Thymus (tissue), 11 donors: ENCODE measurements at regions not wholly inside any gene's neighbourhood (a gene's known extent, or its start where the extent isn't known, plus 50 kb on each side); places are given as distances from the start of the nearest gene placed in this dataset.

Experiments
- DNase-seq, 9 donors: peaks; one replicate each; pipeline ENCODE4 v3.0.0-alpha.2; 2013; ENCODE audit warnings: low spot score in 9 of 9, low read depth in 6 of 9, missing footprints in 1 of 9
- H3K27ac ChIP-seq, 2 donors: one replicate each; pipeline ENCODE4 v1.5.1; 2013; ENCODE audit warnings: control low read depth in 1 of 2, low read depth in 1 of 2, low read length in 1 of 2, mild to moderate bottlenecking in 1 of 2, moderate library complexity in 1 of 2
- H3K27me3 ChIP-seq, 2 donors: one replicate each; pipeline ENCODE4 v1.5.1; 2013; ENCODE audit warnings: low read length in 1 of 2; ENCODE audit not compliant: control insufficient read depth in 2 of 2, insufficient read depth in 1 of 2
- H3K36me3 ChIP-seq, 2 donors: one replicate each; pipeline ENCODE4 v1.5.1; 2013; ENCODE audit warnings: low read length in 1 of 2, mild to moderate bottlenecking in 1 of 2, moderate library complexity in 1 of 2; ENCODE audit not compliant: control insufficient read depth in 2 of 2, insufficient read depth in 2 of 2
- H3K4me1 ChIP-seq, 2 donors: one replicate each; pipeline ENCODE4 v1.5.1; 2013; ENCODE audit warnings: low read length in 2 of 2; ENCODE audit not compliant: control insufficient read depth in 2 of 2, insufficient read depth in 2 of 2
- H3K4me3 ChIP-seq, 2 donors: one replicate each; pipeline ENCODE4 v1.5.1; 2013; ENCODE audit warnings: low read length in 2 of 2, control low read depth in 1 of 2, mild to moderate bottlenecking in 1 of 2
- H3K9me3 ChIP-seq, 2 donors: one replicate each; pipeline ENCODE4 v1.5.1; 2013; ENCODE audit warnings: low read length in 1 of 2, mild to moderate bottlenecking in 1 of 2; ENCODE audit not compliant: control insufficient read depth in 2 of 2, insufficient read depth in 1 of 2
- WGBS: extraction: QIAGEN DNeasy Blood & Tissue Kit; methylation state at CpG from one replicate; pipeline ENCODE4 v1.1.7; 2013; 5-methylcytosine and 5-hydroxymethylcytosine counted together
- donor health status: healthy.

GRCh38 chr10:130425169-130425568 lies 289.0 kb downstream of the GLRX3 start:
- no peaks in the 10 kb centered on the region for H3K4me1 ChIP-seq
- no peak for DNase-seq
- no peaks in the 10 kb centered on the region for H3K27me3 ChIP-seq
- WGBS: 86% methylated on average over 5 of the region's 5 CpGs
- no peak overlapping the region for H3K4me3 ChIP-seq
- no peaks in the 10 kb centered on the region for H3K36me3 ChIP-seq
- peaks cover 0 to 2% of the 10 kb centered on the region in 2 donors for H3K9me3 ChIP-seq
- no peak overlapping the region for H3K27ac ChIP-seq

DNA sequence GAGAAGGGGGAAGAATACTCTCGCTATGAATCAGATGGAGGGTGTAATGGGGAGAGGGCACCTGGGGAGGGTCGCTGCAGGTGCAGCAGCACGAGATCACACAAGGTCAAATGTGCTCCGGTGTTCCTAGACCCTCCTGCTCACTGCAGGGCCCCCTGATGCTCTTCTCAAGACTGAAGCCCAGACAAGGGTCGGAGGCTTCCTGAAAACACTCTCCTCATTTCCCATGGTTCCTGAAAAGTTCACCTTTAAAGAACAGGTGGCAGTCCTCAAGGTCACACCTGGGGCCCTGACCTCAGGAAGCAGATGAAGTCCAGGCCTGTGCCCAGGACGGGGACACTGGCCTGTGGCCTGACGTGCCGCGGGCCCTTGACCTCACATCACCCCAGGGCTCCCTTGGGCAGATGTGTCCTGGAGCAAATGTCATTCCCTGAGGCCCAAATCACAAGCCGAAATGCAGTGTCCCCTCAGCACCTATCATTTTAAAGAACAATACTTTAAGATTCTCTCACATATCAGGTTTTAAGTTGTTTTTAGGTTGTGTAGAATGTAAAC lies 289.8 kb downstream of the GLRX3 start:
- no peak for DNase-seq
- no peaks in the 10 kb centered on the region for H3K4me1 ChIP-seq
- H3K27ac ChIP-seq: no peak overlapping the region
- H3K27me3 ChIP-seq: no peaks in the 10 kb centered on the region
- no peaks in the 10 kb centered on the region for H3K36me3 ChIP-seq
- 90% methylated on average over 10 of the region's 10 CpGs for WGBS
- H3K4me3 ChIP-seq: no peak overlapping the region
- peaks cover 0 to 2% of the 10 kb centered on the region in 2 donors for H3K9me3 ChIP-seq

GRCh38 chr10:130427216-130427722 lies 291.1 kb downstream of the GLRX3 start:
- 93% methylated on average over 4 of the region's 4 CpGs for WGBS
- Histone ChIP-seq H3K27me3 (no peaks in the 10 kb centered on the region), H3K36me3 (no peaks in the 10 kb centered on the region), H3K4me3 (no peak overlapping the region), H3K27ac (no peak overlapping the region), H3K9me3 (peaks cover 0 to 2% of the 10 kb centered on the region in 2 donors), H3K4me1 (no peaks in the 10 kb centered on the region)
- no peak for DNase-seq

DNA sequence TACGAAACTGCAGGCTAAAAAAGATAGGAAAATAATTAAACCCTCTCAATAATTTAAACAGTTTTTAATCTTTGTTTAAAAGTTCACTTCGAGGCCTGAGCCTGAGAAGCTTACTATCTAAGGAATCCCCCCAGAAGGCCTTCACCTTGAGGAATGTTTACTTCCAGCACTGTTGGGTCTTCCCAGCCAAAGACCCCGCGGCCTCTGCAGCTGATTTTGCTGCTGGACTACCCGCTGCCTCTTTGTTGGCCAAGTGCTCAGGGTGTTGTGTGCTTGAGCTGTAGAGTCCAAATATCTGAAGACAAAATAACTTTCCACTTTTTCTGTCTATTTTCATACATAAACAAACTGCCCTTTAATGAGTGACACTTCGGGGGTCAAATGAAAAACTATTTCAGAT lies 292.7 kb downstream of the GLRX3 start:
- no peaks in the 10 kb centered on the region for H3K27me3 ChIP-seq
- DNase-seq: no peak
- no peaks in the 10 kb centered on the region for H3K4me1 ChIP-seq
- H3K9me3 ChIP-seq: peaks cover 0 to 2% of the 10 kb centered on the region in 2 donors
- no peak overlapping the region for H3K4me3 ChIP-seq
- no peak overlapping the region for H3K27ac ChIP-seq
- 88% methylated on average over 6 of the region's 6 CpGs for WGBS
- no peaks in the 10 kb centered on the region for H3K36me3 ChIP-seq

DNA sequence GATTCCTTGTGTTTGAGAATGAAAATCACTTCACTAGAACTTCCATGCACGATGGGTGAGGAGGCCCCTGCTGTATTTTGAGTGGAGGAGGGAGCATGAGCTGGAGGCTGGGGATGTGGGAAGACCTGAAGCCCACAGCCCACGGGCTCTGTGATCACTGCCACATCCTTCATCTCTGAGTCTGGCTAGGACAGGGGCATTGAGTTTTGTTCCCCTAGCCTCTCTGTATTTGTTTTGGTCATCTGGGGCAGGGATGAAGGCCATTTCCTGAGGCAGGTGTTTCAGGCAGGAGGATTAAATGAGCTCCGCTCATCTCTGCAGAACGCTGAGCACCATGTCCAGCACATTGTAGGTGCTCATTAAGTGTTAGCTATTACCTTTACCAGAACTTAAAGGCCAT lies 293.6 kb downstream of the GLRX3 start:
- peaks cover 0 to 2% of the 10 kb centered on the region in 2 donors for H3K9me3 ChIP-seq
- H3K27me3 ChIP-seq: no peaks in the 10 kb centered on the region
- DNase-seq: no peak
- H3K36me3 ChIP-seq: no peaks in the 10 kb centered on the region
- H3K27ac ChIP-seq: no peak overlapping the region
- H3K4me1 ChIP-seq: no peaks in the 10 kb centered on the region
- H3K4me3 ChIP-seq: no peak overlapping the region
- 91% methylated on average over 4 of the region's 4 CpGs for WGBS

GRCh38 chr10:130430291-130430690 lies 294.1 kb downstream of the GLRX3 start:
- H3K4me3 ChIP-seq: no peak overlapping the region
- H3K27ac ChIP-seq: no peak overlapping the region
- H3K4me1 ChIP-seq: no peaks in the 10 kb centered on the region
- no peaks in the 10 kb centered on the region for H3K36me3 ChIP-seq
- peaks cover 0 to 2% of the 10 kb centered on the region in 2 donors for H3K9me3 ChIP-seq
- 89% methylated on average over 4 of the region's 4 CpGs for WGBS
- no peak for DNase-seq
- H3K27me3 ChIP-seq: no peaks in the 10 kb centered on the region

GRCh38 chr10:130430852-130431704 lies 294.9 kb downstream of the GLRX3 start:
- WGBS: 94% methylated on average over 15 of the region's 15 CpGs
- DNase-seq: no peak
- Histone ChIP-seq H3K4me3 (no peak overlapping the region), H3K27me3 (no peaks in the 10 kb centered on the region), H3K36me3 (no peaks in the 10 kb centered on the region), H3K4me1 (no peaks in the 10 kb centered on the region), H3K9me3 (peaks cover 0 to 2% of the 10 kb centered on the region in 2 donors), H3K27ac (no peak overlapping the region)

- Histone ChIP-seq H3K27ac (no peak overlapping the region), H3K4me3 (no peak overlapping the region), H3K27me3 (no peaks in the 10 kb centered on the region), H3K9me3 (peaks cover 0 to 2% of the 10 kb centered on the region in 2 donors), H3K4me1 (no peaks in the 10 kb centered on the region), H3K36me3 (no peaks in the 10 kb centered on the region)
- WGBS: 93% methylated on average over 7 of the region's 7 CpGs
- DNase-seq: no peak
Observed at GRCh38 chr10:130432271-130432670, 296.1 kb downstream of the GLRX3 start.

DNA sequence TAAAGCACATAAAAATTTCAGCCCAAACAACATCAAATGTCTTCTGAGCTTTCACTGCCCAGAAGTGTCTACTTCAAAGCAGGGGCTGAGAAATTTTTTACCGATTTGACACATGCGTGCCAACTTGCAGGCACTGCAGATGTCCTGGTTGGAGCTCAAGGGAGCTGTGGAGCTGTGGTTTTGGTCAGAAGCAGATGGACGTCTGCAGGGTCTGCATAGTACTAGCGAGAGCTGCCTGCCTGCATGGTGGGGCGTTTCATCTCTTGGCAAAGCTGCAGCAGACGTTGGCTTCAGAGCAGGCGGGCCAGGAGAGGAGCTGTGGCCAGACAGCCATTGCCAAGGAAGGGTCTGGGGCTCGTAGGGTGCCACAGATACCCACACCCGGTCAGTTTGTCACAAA lies 296.7 kb downstream of the GLRX3 start:
- no peak for DNase-seq
- no peaks in the 10 kb centered on the region for H3K27me3 ChIP-seq
- no peak overlapping the region for H3K4me3 ChIP-seq
- H3K4me1 ChIP-seq: no peaks in the 10 kb centered on the region
- H3K9me3 ChIP-seq: peaks cover 0 to 2% of the 10 kb centered on the region in 2 donors
- no peak overlapping the region for H3K27ac ChIP-seq
- H3K36me3 ChIP-seq: no peaks in the 10 kb centered on the region
- WGBS: 87% methylated on average over 9 of the region's 9 CpGs
